GM21576 (cell line): ENCODE measurements at regions not wholly inside any gene's neighbourhood (a gene's known extent, or its start where the extent isn't known, plus 50 kb on each side); places are given as distances from the start of the nearest gene placed in this dataset.

Source experiments
- ATAC-seq: cut with Tn5 transposase; IDR thresholded peaks from one replicate; pipeline ENCODE4 v1.9.1; 2021; ENCODE audit warnings: mild to moderate bottlenecking, moderate library complexity; ENCODE audit not compliant: unreplicated experiment

DNA sequence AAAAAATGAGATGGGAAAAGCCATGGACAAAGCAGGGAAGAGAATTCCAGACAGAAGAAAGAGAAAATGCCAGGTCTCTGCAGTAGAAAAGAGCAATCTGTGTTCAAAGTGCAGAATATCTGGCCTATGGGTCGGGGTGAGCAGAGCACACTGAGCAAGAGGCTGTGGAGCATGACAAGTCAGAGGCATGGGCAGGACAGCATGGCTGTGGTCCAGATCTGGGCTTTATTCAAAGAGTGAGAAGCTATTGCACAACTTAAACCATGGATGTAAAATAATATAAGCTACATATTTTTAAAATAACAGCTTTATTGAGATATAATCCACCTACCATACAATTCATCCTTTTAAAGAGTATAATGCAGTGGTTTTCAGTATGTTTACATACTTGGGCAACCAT, 133.1 kb upstream of the SPDL1 start:
- ATAC-seq: no peak

DNA sequence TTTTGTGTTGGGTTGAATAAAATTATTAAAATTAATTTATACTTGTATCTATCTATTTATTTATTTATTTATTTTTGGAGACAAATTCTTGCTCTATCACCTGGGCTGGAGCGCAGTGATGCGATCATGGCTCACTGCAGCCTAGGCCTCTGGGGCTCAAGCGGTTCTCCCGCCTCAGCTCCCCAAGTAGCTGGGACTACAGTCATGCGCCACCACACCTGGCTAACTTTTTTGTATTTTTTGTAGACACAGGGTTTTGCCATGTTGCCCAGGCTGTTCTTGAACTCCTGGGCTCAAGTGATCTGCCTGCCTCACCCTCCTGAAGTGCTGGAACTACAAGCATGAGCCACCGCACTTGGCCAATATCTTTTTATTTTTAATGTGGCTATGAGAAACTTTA, 134.7 kb upstream of the SPDL1 start:
- ATAC-seq: no peak

DNA sequence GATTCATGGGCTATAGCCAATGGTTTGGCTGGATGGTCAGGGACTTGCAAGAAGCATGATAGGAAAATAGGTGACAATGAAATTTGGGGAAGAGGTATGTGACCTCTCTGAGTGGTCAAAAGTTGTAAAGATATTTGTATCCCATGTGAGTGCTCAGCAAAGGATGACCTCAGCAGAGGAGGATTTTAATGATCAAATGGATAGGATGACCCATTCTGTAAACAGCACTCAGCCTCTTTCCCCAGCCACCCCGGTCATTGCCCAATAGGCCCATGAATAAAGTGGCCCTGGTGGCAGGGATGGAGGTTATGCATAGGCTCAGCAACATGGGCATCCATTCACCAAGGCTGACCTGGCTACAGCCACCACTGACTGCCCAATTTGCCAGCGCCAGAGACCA, 138.4 kb upstream of the SPDL1 start:
- ATAC-seq: no peak

GRCh38 chr5:169442913-169443784, 140.4 kb upstream of the SPDL1 start:
- ATAC-seq: no peak

- no peak for ATAC-seq
Observed at GRCh38 chr5:169442403-169442874, 141.1 kb upstream of the SPDL1 start.

GRCh38 chr5:169440107-169440705, 139.3 kb upstream of the SLIT3 start:
- no peak for ATAC-seq

DNA sequence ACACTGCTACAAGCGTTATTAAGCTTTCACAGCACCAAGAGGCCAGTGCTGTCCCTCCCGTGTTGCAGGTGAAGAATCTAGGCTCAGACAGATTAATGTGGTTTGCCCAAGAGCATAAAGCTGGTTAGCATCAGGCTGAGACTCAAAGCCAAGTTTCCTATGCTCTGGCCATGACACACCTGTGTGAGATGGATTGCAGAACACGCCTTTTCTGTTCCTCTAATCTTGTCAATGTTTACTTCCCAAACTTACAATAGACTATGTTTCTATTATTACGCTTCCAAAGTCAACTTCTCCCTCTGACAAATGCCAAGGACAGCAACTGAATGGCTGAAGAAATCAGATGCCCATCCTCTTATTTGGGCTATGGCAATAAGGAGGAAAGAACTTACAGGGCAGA, 138.4 kb upstream of the SLIT3 start:
- ATAC-seq: no peak

DNA sequence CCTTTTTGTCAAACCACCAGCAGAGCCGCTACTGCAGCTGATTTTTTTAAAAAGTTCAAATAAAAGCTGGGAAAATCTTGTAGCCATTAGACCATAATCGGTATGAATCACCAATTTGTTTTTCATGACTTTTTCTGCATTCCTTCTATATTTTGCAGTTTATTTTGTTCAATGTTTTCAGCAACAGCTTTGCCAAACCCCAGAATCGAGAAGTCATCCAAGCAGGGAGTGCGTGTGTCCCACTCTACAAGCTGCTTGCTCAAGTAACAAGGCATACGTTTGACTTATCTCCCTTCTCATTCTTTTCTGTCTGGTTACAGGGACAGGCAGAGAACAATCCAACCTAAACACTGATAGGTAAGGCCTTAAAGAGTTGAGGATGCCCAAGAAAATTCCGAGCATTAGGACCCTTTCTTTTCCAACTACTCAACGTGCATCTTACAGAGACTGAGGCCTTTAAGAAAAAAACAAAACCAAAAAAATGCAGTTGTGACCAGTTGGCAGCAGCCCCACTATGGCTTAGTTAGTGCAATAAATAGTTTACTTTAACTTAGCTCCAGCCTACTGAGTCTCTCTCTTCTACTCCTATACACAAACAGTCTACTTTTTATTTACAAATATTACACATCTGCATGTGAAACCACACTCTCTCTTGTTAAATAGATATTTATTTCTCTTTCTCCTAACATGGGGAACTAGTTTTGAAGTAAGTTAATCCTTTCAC, 134.7 kb upstream of the SLIT3 start:
- ATAC-seq: no peak

GRCh38 chr5:169433221-169433651, 132.3 kb upstream of the SLIT3 start:
- no peak for ATAC-seq

DNA sequence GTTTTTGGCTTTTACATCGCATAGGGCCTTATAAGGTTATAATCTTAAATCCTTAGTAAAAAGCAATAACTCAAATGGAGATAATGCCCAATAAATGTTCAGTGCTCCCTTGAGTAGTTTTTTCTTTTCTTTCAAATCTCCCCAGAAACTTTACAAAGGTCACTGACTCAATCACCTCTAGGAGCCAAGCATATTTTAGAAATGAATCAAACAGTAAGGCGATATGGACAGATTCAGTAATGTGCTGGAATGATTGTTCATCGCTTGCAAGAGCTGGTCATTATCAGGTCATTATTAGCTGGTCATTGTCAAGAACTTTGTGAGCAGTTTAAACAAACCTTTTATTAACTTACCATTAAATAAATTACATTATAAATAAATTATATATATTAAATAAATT, 130.4 kb upstream of the SLIT3 start:
- ATAC-seq: no peak

GRCh38 chr5:169430671-169431070, 129.7 kb upstream of the SLIT3 start:
- ATAC-seq: no peak

DNA sequence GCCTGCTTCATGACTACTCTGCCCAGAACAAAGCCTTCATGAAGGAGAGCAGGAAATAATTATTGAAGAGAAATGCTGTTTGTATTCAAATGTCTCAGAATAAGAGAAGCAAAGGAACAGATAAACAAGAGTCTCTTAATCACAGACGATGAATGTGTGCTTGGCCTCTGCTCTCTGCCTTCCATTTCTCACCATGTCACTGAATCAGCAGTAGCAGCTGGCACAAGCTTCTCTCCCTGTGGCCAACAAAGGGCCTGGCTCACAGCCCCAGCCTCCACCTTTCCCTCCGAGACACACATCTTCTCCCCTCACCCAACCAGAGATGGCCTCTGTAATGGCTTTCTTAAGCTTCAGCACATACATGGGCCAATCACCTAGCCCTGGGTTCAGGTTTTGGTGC, 128.1 kb upstream of the SLIT3 start:
- ATAC-seq: no peak

GRCh38 chr5:169426784-169427183, 125.8 kb upstream of the SLIT3 start:
- no peak for ATAC-seq

- no peak for ATAC-seq
Observed at GRCh38 chr5:169424670-169425378, 123.9 kb upstream of the SLIT3 start.

DNA sequence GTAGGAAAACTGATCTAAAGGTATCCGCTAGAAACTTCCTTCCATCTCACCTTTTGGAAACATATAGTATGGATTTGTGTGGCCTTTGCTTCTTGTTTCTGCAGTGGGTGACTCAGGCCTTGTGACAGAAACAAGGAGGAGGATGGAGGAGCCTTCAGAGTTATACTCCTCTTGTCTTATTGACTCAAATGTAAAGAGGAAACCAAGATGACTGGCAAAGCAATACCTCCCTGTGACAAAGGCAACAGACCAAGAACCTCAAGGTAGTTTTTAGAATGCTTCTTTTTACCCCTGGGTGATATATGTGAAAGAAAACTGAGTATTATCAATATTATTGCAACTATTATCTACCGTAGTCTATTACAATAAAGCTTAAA, 123.3 kb upstream of the SLIT3 start:
- ATAC-seq: no peak

DNA sequence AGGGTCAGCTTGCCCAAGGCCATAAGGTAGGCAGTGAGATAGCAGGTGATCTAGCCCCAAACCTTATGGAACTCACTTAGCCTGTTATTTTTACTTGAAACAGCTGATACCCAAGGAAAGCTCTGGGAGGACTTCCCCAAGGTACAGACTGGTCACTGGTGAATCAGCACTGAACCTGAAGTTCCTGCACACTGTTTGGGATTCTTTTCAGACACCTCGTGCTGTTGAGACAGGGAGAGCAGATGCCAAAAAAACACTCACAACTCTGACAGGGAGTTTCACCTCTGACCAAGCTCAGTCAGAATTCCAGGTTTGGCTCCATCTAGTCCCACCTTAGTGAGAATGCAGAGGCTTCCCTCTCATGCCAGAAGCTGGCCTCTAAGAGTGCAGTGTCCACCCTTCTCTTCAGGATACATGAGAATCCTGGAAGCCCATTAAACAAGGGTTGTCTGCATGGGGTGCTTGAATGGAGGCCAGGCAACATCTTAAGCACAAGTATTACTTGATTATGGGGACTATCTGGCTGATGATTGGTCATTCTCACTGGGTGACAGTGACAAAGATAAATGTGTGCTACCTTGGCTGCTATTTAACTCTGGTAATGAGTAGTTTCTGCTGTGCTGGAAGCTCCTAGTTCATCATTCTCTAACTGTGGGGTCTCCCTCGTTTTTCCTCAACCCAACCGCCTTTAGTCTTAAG, 122.8 kb upstream of the SLIT3 start:
- ATAC-seq: no peak

DNA sequence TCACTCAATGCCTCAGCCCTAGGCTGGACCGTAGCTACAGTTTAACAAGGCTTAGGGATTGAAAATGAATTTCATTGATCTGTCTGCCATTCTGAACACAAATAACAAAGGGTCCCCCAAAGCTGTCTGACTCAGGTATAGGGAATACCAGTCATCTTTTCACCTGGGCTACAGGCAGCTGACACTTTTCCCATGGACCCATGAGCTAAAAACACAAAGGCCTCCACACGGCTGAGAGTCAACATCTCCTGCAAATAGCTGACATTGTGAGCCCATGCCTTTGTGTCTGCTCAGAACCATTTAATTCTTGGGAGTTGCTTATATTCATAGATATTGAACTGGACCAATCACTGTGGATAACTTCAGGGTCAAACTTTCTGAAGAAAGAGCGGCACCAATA, 121.1 kb upstream of the SLIT3 start:
- ATAC-seq: no peak

- ATAC-seq: no peak
Observed at GRCh38 chr5:169421677-169422076, 120.7 kb upstream of the SLIT3 start.

GRCh38 chr5:169417676-169418075, 116.7 kb upstream of the SLIT3 start:
- no peak for ATAC-seq

DNA sequence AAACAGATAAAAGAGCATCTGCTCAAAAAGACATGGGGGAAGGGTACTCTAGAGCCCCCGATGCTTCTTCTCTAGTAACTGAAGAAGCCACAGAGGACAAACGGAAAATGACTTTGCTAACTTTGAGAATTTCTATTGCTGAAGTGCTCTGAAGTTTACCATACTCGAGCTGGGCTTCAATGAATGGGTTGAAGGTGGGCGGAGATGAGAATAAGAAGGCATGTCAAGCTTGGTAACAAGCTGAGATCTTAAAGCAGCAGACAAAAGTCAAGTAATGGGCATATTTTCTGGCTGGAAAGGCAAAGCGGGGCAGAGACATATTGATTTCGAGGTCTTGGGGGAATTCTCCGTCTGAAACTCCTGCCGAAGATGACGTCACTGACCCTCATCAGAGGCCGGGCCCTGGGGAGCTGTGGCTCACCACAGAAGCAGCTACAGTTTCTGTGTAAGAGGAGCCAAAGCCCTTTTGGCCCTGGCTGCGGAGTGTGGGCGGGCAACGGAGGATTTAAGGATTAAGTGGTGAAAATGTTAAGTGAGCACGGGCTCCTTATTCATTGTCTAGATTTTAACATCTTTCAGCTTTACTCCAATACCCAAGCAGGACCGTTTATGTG, 115.8 kb upstream of the SLIT3 start:
- peak; percentile 96 for ATAC-seq
